ENCODE measurements at regions not wholly inside any gene's neighbourhood (a gene's known extent, or its start where the extent isn't known, plus 50 kb on each side); places are given as distances from the start of the nearest gene placed in this dataset.

- TF ChIP-seq CTCF (IDR thresholded peaks at IDR 0.05; ENCODE audit: low read depth, low read length, poor library complexity, severe bottlenecking), result no peak
- no peak for TF ChIP-seq EZH2phosphoT487 (IDR thresholded peaks at IDR 0.05; ENCODE audit: borderline replicate concordance, low read length)
These were observed 148.3 kb upstream of the GRIN2B start for GRCh38 chr12:14129611-14130195.

Data from DOHH2 (cell line).